Heart right ventricle (tissue), 16 donors: ENCODE measurements at regions not wholly inside any gene's neighbourhood (a gene's known extent, or its start where the extent isn't known, plus 50 kb on each side); places are given as distances from the start of the nearest gene placed in this dataset.

Experiments
- ATAC-seq, 8 donors: fragments of 200-7000 bp; cut with Tn5 transposase; one replicate each; pipeline ENCODE4 v1.9.1; 2020; ENCODE audit warnings: mild to moderate bottlenecking in 8 of 8, moderate library complexity in 8 of 8, moderate number of reproducible peaks in 1 of 8
- DNase-seq, 2 donors: peaks; one replicate each; pipeline ENCODE4 v3.0.0-alpha.2; 2020
- H3K27ac ChIP-seq, 10 donors: fragments of 200-600 bp; sonication (generic) in 2 of 10; one replicate each; pipeline versions ENCODE4 v1.5.0 to v1.8.0; 2020 to 2022; ENCODE audit warnings: mild to moderate bottlenecking in 3 of 10
- H3K27me3 ChIP-seq, 7 donors: fragments of 200-600 bp; one replicate each; pipeline ENCODE4 v1.8.0; 2021 to 2022; ENCODE audit warnings: mild to moderate bottlenecking in 2 of 7
- H3K36me3 ChIP-seq, 9 donors: fragments of 200-600 bp; sonication (generic) in 1 of 9; one replicate each; pipeline versions ENCODE4 v1.5.0 to v1.8.0; 2020 to 2022; ENCODE audit warnings: mild to moderate bottlenecking in 2 of 9
- H3K4me1 ChIP-seq, 9 donors: fragments of 200-600 bp; sonication (generic) in 1 of 9; one replicate each; pipeline versions ENCODE4 v1.5.0 to v1.8.0; 2020 to 2022; ENCODE audit warnings: mild to moderate bottlenecking in 4 of 9
- H3K4me3 ChIP-seq, 10 donors: fragments of 200-600 bp; sonication (generic) in 2 of 10; one replicate each; pipeline versions ENCODE4 v1.5.0 to v1.8.0; 2020 to 2022; ENCODE audit warnings: mild to moderate bottlenecking in 7 of 10, moderate library complexity in 2 of 10
- H3K9me3 ChIP-seq, 11 donors: fragments of 200-600 bp in 10 of 11; sonication (generic) in 2 of 11; one replicate each; pipeline versions ENCODE4 v1.5.0 to v1.8.0; 2013 to 2022; ENCODE audit warnings: mild to moderate bottlenecking in 2 of 11, control low read depth in 1 of 11, moderate library complexity in 1 of 11
- CTCF ChIP-seq, 9 donors: fragments of 200-600 bp; sonication (generic) in 2 of 9; IDR thresholded peaks; one replicate each; pipeline versions ENCODE4 v1.5.0 to v1.8.0; 2021 to 2022; ENCODE audit warnings: antibody characterized with exemption in 9 of 9, mild to moderate bottlenecking in 5 of 9, moderate library complexity in 1 of 9
- WGBS, 2 donors: extraction: QIAGEN DNeasy Blood & Tissue Kit; methylation state at CpG; one replicate each; pipeline ENCODE4 v1.1.7; 2013; ENCODE audit warnings: inconsistent platforms in 1 of 2; 5-methylcytosine and 5-hydroxymethylcytosine counted together
- intact Hi-C, 10 donors: fragments of 100-400 bp; cut with DNase I; formaldehyde crosslinking; loops; one replicate each; pipeline versions ENCODE4 v1.11.1 to v1.14.2; 2022
- donor health status: Arrhythmogenic right ventricular cardiomyopathy.
- donor health status: ischemic (EF 13 %, LVEDD 7.1; RV severe dilation, severe dysfunction).
- donor health status: healthy with polysubstance abuse.
- donor health status: DM: no; HTN: yes; CAD: no.
- donor health status: DM: no; HTN: no; CAD: no.
- donor health status: ischemic (EF 25% LVEDD 6.9; RV normal size, moderate dysfunction).
- donor health status: ischemic (EF 25% LVEDD 5.7; RV mildly dilated, moderate dysfunction).
- donor health status: healthy.
- donor health status: DM: yes; HTN: yes; CAD: no.
- donor health status: Ischemic cardiomyopathy.
- donor health status: ischemic (EF 35%, LVEDD 5.7; RV mildly dilated, moderate dysfunction).
- donor health status: nonischemic (EF 11% LVEDD 7.7; RV severe dilation, severe dysfunction).
- donor health status: DM: yes; HTN: yes; CAD: no.
- donor health status: PGD.
- donor health status: ischemic (EF 29% LVEDD 5.4; RV normal size, mild dysfunction).
- donor health status: nonischemic (EF 23%, LVEDD 6.1; RV moderate dilation, normal function).

- WGBS, 2 donors, result 84 to 92% methylated on average over 1 of the region's 1 CpG
- no peak for ATAC-seq
- intact Hi-C loops, result no loop called here
These were observed 1309.2 kb downstream of the MRPL39 start for GRCh38 chr21:24298040-24298439.

DNA sequence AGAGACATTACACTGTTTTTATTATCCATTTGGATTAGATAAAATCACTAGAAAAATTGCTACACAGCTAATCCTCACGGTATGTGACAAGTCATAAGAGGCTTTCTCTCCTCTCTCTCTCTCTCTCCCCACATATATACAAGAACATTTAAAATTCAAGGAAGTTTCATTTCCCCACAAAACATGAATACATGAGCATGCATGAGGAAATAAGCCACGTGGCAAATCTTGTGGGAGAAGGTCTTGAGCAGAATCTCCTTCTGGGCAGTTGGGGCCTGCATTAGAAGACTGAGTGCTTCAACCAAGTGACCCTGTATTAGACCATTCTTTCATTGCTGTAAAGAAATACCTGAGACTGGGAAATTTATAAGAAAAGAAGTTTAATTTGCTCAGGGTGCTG, 1313.1 kb downstream of the MRPL39 start:
- H3K27me3 ChIP-seq, result no peaks in the 10 kb centered on the region
- ATAC-seq, result no peak
- WGBS, 2 donors, result 47 to 53% methylated on average over 2 of the region's 2 CpGs

More at GRCh38 chr21:24298040-24298439, 1309.2 kb downstream of the MRPL39 start:
- Histone ChIP-seq H3K4me1 (no peaks in the 10 kb centered on the region), H3K27me3 (no peaks in the 10 kb centered on the region), H3K36me3 (no peaks in the 10 kb centered on the region), H3K4me3 (no peak overlapping the region), H3K27ac (no peak overlapping the region), H3K9me3 (peaks cover 0 to 6% (median 0%) of the 10 kb centered on the region in 11 donors)
- DNase-seq, result no peak
- no peak for TF ChIP-seq CTCF (IDR thresholded peaks at IDR 0.05)

DNA sequence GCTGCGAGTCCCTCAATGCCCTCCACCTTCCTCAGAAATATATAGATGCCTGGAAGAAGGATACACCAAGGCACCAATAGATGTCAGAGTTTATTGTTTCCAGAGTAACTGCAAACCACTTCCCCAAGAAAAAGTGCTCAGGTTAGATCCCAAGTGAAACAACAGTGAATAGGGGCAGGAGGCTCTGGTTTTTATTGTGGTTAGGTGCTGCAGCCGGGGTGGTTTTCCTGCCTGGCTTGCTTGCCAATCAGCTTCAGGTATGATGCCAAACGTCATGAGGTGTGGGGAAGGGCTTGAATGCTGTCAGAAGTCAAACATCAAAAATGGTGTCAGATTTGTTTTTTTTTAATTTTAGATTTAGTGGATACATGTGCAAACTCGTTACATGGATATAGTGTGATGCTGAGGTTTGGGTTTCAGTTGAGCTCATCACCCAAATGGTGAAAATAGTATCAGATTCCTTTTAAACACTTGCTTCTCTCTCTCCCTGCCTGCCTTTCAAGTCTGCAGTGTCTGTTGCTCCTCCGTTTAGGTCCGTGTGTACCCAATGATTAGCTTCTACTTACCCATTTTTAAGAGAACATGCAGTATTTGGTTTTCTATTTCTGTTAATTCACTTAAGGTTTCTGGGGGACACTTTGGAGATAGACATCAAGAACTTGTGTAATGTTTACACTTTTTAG, 1317.0 kb downstream of the MRPL39 start:
- Histone ChIP-seq H3K4me3 (no peak overlapping the region), H3K27ac (no peak overlapping the region), H3K27me3 (no peaks in the 10 kb centered on the region), H3K4me1 (no peaks in the 10 kb centered on the region), H3K9me3 (no peaks in the 10 kb centered on the region), H3K36me3 (no peaks in the 10 kb centered on the region)
- ATAC-seq (no peak), DNase-seq (no peak)
- WGBS, 2 donors, result 53 to 64% methylated on average over 6 of the region's 6 CpGs
- no peak for TF ChIP-seq CTCF (IDR thresholded peaks at IDR 0.05)
- intact Hi-C loops, result no loop called here

More for the DNA sequence above, 1313.1 kb downstream of the MRPL39 start:
- DNase-seq, result no peak
- H3K4me3 ChIP-seq, result no peak overlapping the region
- H3K9me3 ChIP-seq, result no peaks in the 10 kb centered on the region
- TF ChIP-seq CTCF (IDR thresholded peaks at IDR 0.05), result no peak
- intact Hi-C loops, result no loop called here
- no peaks in the 10 kb centered on the region for H3K4me1 ChIP-seq
- H3K27ac ChIP-seq, result no peak overlapping the region
- no peaks in the 10 kb centered on the region for H3K36me3 ChIP-seq

DNA sequence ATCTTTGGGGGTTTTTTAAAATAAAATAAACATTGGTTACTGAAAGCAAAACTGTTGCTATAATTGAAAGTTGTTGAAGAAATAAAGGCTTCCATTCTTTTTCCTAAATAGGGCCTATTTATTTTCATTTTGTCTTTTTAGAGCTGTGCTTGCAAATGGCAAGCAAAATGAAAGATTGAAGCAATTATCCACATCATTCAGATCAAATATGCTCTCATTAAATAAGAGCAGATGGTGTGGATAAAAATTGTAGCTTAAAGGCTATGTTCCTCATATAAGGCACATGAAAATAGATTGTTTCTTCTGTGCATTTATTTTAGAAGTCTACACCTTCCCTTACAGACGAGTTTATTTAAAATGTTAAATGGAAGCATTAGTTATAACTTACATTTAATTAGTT, 1317.7 kb downstream of the MRPL39 start:
- H3K9me3 ChIP-seq, result no peaks in the 10 kb centered on the region
- no peak overlapping the region for H3K4me3 ChIP-seq
- ATAC-seq, result no peak
- WGBS, 2 donors, result 60 to 72% methylated on average over 1 of the region's 1 CpG
- no peaks in the 10 kb centered on the region for H3K27me3 ChIP-seq
- no peak for DNase-seq
- H3K36me3 ChIP-seq, result no peaks in the 10 kb centered on the region
- intact Hi-C loops, result no loop called here
- H3K27ac ChIP-seq, result no peak overlapping the region
- TF ChIP-seq CTCF (IDR thresholded peaks at IDR 0.05), result no peak
- H3K4me1 ChIP-seq, result no peaks in the 10 kb centered on the region
